A549 (cell line): ENCODE measurements at regions not wholly inside any gene's neighbourhood (a gene's known extent, or its start where the extent isn't known, plus 50 kb on each side); places are given as distances from the start of the nearest gene placed in this dataset.

Source experiments
- EP300 ChIP-seq, 2 experiments: fragments of >200 bp; sonication (Bioruptor Twin); formaldehyde crosslinking; IDR thresholded peaks; 2 replicates in 1 of 2; 3 replicates in 1 of 2; pipeline ENCODE4 v1.6.1; 2016 to 2017
- USF2 ChIP-seq: fragments of 450-650 bp; IDR thresholded peaks from 2 replicates; pipeline ENCODE4 v1.6.1; 2014; ENCODE audit warnings: antibody characterized with exemption

GRCh38 chr3:171949554-171949953, 89.8 kb upstream of the FNDC3B start:
- TF ChIP-seq EP300 (IDR thresholded peaks at IDR 0.05) (no peak), USF2 (no peak)
